Upper lobe of left lung (tissue), 4 donors: ENCODE measurements at regions not wholly inside any gene's neighbourhood (a gene's known extent, or its start where the extent isn't known, plus 50 kb on each side); places are given as distances from the start of the nearest gene placed in this dataset.

ENCODE experiments used
- POLR2A ChIP-seq, 4 donors: fragments of 450-650 bp; IDR thresholded peaks; one replicate each; pipeline ENCODE4 v1.5.1; 2016 to 2017; ENCODE audit warnings: antibody characterized with exemption in 4 of 4, mild to moderate bottlenecking in 2 of 4
- POLR2AphosphoS5 ChIP-seq, 2 donors: sonication (generic); formaldehyde crosslinking; IDR thresholded peaks; one replicate each; pipeline ENCODE4 v1.5.1; 2017; ENCODE audit warnings: antibody characterized with exemption in 2 of 2
- TF ChIP-seq, protein P1 (sequence below), 6 experiments: fragments of 450-650 bp in 4 of 6; fragments of 200-600 bp in 2 of 6; sonication (generic) in 2 of 6; IDR thresholded peaks; one replicate each; pipeline ENCODE4 v1.5.1; 2016 to 2019; ENCODE audit warnings: antibody characterized with exemption in 6 of 6

DNA sequence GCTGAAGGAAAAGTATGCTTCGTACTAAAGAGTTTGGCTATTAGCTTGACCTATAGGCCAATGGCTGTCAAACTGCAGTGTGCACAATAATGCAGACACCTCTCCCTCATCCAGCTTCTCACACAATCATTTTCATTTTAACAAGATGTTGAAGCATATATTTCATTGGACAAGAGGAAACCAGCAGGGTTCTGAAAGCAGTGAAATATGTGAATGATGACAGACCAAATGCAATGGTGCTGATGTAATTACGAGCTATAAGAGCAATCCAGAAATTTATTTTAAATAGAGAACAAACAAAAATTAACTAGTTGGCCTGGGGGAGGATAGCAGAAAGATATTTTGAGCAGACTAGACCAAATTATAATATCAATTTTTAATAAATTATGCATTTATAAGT lies 331.5 kb upstream of the AKR1E2 start:
- TF ChIP-seq POLR2AphosphoS5 (IDR thresholded peaks at IDR 0.05), result no peak
- TF ChIP-seq, protein P1, sequence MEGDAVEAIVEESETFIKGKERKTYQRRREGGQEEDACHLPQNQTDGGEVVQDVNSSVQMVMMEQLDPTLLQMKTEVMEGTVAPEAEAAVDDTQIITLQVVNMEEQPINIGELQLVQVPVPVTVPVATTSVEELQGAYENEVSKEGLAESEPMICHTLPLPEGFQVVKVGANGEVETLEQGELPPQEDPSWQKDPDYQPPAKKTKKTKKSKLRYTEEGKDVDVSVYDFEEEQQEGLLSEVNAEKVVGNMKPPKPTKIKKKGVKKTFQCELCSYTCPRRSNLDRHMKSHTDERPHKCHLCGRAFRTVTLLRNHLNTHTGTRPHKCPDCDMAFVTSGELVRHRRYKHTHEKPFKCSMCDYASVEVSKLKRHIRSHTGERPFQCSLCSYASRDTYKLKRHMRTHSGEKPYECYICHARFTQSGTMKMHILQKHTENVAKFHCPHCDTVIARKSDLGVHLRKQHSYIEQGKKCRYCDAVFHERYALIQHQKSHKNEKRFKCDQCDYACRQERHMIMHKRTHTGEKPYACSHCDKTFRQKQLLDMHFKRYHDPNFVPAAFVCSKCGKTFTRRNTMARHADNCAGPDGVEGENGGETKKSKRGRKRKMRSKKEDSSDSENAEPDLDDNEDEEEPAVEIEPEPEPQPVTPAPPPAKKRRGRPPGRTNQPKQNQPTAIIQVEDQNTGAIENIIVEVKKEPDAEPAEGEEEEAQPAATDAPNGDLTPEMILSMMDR (IDR thresholded peaks at IDR 0.05), result no peak
- TF ChIP-seq POLR2A (IDR thresholded peaks at IDR 0.05), result no peak
